ENCODE measurements at regions not wholly inside any gene's neighbourhood (a gene's known extent, or its start where the extent isn't known, plus 50 kb on each side); places are given as distances from the start of the nearest gene placed in this dataset.

DNA sequence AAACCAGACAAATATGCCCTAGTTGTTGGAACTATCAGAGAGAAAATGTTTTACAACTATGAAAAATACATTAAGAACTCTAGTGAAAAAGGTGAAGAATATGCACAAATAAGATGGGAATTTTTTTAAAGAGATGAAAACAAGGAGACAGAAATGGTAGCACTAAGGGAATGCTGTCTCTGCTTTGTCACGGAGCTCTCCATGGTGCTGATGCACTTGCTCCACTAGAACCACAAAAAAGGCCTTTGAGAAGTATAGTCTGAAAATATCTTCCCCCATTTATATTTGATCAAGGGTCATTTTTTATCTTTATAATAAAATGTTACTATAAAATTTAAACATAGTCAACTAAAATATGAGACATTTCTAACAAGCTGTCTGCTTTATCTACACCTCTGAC is 1655.5 kb upstream of the AGA start:
- no peaks in the 10 kb centered on the region for H3K4me1 Mint-ChIP-seq (ENCODE audit: low read depth, unreplicated experiment)
- no peak overlapping the region for H3K27ac ChIP-seq (ENCODE audit: low read depth, low read length)
- FAIRE-seq, result no peak
- H3K27ac Mint-ChIP-seq (ENCODE audit: unreplicated experiment), result no peak overlapping the region
- H3K4me3 ChIP-seq (ENCODE audit: insufficient read depth, low read depth, low read length), result no peak overlapping the region
- no peaks in the 10 kb centered on the region for H3K36me3 ChIP-seq (ENCODE audit: insufficient read depth, low read length)
- no peaks in the 10 kb centered on the region for H3K36me3 Mint-ChIP-seq (ENCODE audit: low read depth, unreplicated experiment)
- H3K27me3 ChIP-seq (ENCODE audit: insufficient read depth, low read length), result no peaks in the 10 kb centered on the region
- H3K9me3 ChIP-seq (ENCODE audit: insufficient read depth, low read depth, low read length), result no peaks in the 10 kb centered on the region
- H3K4me1 ChIP-seq (ENCODE audit: insufficient read depth, low read length), result no peaks in the 10 kb centered on the region
- DNase-seq (ENCODE audit: low read depth), result peak; percentile 27
- H3K4me2 ChIP-seq (ENCODE audit: low read length), result no peak overlapping the region
- TF ChIP-seq, protein P1, sequence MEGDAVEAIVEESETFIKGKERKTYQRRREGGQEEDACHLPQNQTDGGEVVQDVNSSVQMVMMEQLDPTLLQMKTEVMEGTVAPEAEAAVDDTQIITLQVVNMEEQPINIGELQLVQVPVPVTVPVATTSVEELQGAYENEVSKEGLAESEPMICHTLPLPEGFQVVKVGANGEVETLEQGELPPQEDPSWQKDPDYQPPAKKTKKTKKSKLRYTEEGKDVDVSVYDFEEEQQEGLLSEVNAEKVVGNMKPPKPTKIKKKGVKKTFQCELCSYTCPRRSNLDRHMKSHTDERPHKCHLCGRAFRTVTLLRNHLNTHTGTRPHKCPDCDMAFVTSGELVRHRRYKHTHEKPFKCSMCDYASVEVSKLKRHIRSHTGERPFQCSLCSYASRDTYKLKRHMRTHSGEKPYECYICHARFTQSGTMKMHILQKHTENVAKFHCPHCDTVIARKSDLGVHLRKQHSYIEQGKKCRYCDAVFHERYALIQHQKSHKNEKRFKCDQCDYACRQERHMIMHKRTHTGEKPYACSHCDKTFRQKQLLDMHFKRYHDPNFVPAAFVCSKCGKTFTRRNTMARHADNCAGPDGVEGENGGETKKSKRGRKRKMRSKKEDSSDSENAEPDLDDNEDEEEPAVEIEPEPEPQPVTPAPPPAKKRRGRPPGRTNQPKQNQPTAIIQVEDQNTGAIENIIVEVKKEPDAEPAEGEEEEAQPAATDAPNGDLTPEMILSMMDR (IDR thresholded peaks at IDR 0.05; ENCODE audit: insufficient read depth, low read depth, low read length), result no peak
- no peak for TF ChIP-seq EZH2 (IDR thresholded peaks at IDR 0.05; ENCODE audit: insufficient read depth, low read length)
- no peaks in the 10 kb centered on the region for H3K9me3 Mint-ChIP-seq (ENCODE audit: unreplicated experiment)
- no peaks in the 10 kb centered on the region for H4K20me1 ChIP-seq (ENCODE audit: insufficient read depth, low read length)
- no peak overlapping the region for H3K4me3 Mint-ChIP-seq (ENCODE audit: unreplicated experiment)
- no peak overlapping the region for H2AFZ ChIP-seq (ENCODE audit: low read depth, low read length)
- no peaks in the 10 kb centered on the region for H3K27me3 Mint-ChIP-seq (ENCODE audit: low read depth, unreplicated experiment)
- no peaks in the 10 kb centered on the region for H3K79me2 ChIP-seq (ENCODE audit: insufficient read depth, low read length)
- H3K9ac ChIP-seq (ENCODE audit: low read length), result no peak overlapping the region

DNA sequence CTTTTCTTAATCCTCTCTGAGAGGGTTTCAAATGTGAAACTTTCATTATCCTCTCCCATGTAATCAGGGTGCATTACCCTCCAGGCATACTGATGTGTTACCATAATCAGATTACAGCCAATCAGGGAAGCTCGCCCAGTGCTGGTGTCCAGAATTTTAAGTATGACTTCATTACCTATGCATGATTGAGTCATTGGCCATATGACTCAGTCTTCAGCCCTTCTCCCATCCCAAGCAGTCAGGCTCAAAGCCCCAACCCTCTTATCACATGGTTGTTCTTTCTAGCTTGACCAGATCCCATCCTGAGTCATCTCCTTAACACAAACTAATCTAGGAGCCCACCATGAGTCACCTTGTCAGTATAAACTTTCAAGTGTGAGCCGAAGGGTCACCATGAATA is 1668.1 kb upstream of the AGA start:
- H3K79me2 ChIP-seq (ENCODE audit: insufficient read depth, low read length), result no peaks in the 10 kb centered on the region
- H3K36me3 Mint-ChIP-seq (ENCODE audit: low read depth, unreplicated experiment), result no peaks in the 10 kb centered on the region
- peak; percentile 99 for DNase-seq (ENCODE audit: low read depth)
- H3K4me3 Mint-ChIP-seq (ENCODE audit: unreplicated experiment), result no peak overlapping the region
- no peaks in the 10 kb centered on the region for H4K20me1 ChIP-seq (ENCODE audit: insufficient read depth, low read length)
- H3K4me3 ChIP-seq (ENCODE audit: insufficient read depth, low read depth, low read length), result no peak overlapping the region
- peaks cover 13% of the 10 kb centered on the region for H3K4me1 ChIP-seq (ENCODE audit: insufficient read depth, low read length)
- no peaks in the 10 kb centered on the region for H3K27me3 Mint-ChIP-seq (ENCODE audit: low read depth, unreplicated experiment)
- peak overlapping the region; percentile 75 for H3K27ac ChIP-seq (ENCODE audit: low read depth, low read length)
- no peaks in the 10 kb centered on the region for H3K9me3 ChIP-seq (ENCODE audit: insufficient read depth, low read depth, low read length)
- no peak overlapping the region for H2AFZ ChIP-seq (ENCODE audit: low read depth, low read length)
- TF ChIP-seq, protein P1 (IDR thresholded peaks at IDR 0.05; ENCODE audit: insufficient read depth, low read depth, low read length), result no peak
- TF ChIP-seq EZH2 (IDR thresholded peaks at IDR 0.05; ENCODE audit: insufficient read depth, low read length), result no peak
- H3K27me3 ChIP-seq (ENCODE audit: insufficient read depth, low read length), result no peaks in the 10 kb centered on the region
- peak overlapping the region; percentile 68 for H3K4me2 ChIP-seq (ENCODE audit: low read length)
- no peaks in the 10 kb centered on the region for H3K36me3 ChIP-seq (ENCODE audit: insufficient read depth, low read length)
- H3K27ac Mint-ChIP-seq (ENCODE audit: unreplicated experiment), result peak overlapping the region; percentile 31
- peak overlapping the region; percentile 26 for H3K9ac ChIP-seq (ENCODE audit: low read length)
- H3K4me1 Mint-ChIP-seq (ENCODE audit: low read depth, unreplicated experiment), result peaks cover 16% of the 10 kb centered on the region
- peak; percentile 5 for FAIRE-seq
- H3K9me3 Mint-ChIP-seq (ENCODE audit: unreplicated experiment), result no peaks in the 10 kb centered on the region

DNA sequence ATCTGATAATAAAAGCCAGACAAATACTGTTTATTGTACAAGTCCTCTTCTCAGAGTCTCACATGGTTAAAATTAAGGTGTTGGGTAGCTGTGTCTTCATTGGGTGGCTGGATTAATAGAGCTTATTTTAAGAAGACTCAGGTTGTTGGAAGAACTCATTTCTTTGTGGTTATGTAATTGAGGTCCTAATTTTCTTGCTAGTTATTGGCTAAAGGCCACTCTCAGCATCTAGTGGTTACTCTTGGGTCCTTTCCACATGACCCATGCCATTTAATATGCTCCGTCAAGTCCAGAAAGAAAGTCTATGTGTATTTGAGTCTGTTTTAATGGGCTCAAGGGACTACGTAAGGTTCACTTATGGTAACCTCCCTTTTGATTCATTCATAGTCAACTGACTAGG is 1668.6 kb upstream of the AGA start:
- H3K9me3 Mint-ChIP-seq (ENCODE audit: unreplicated experiment), result no peaks in the 10 kb centered on the region
- no peaks in the 10 kb centered on the region for H3K79me2 ChIP-seq (ENCODE audit: insufficient read depth, low read length)
- FAIRE-seq, result no peak
- peak overlapping the region; percentile 28 for H3K27ac Mint-ChIP-seq (ENCODE audit: unreplicated experiment)
- TF ChIP-seq, protein P1 (IDR thresholded peaks at IDR 0.05; ENCODE audit: insufficient read depth, low read depth, low read length), result no peak
- TF ChIP-seq EZH2 (IDR thresholded peaks at IDR 0.05; ENCODE audit: insufficient read depth, low read length), result no peak
- H4K20me1 ChIP-seq (ENCODE audit: insufficient read depth, low read length), result no peaks in the 10 kb centered on the region
- no peak overlapping the region for H3K4me3 Mint-ChIP-seq (ENCODE audit: unreplicated experiment)
- H3K9ac ChIP-seq (ENCODE audit: low read length), result peak overlapping the region; percentile 26
- peak; percentile 92 for DNase-seq (ENCODE audit: low read depth)
- no peak overlapping the region for H2AFZ ChIP-seq (ENCODE audit: low read depth, low read length)
- no peaks in the 10 kb centered on the region for H3K36me3 Mint-ChIP-seq (ENCODE audit: low read depth, unreplicated experiment)
- peaks cover 13% of the 10 kb centered on the region for H3K4me1 ChIP-seq (ENCODE audit: insufficient read depth, low read length)
- H3K4me3 ChIP-seq (ENCODE audit: insufficient read depth, low read depth, low read length), result no peak overlapping the region
- no peaks in the 10 kb centered on the region for H3K9me3 ChIP-seq (ENCODE audit: insufficient read depth, low read depth, low read length)
- no peaks in the 10 kb centered on the region for H3K27me3 Mint-ChIP-seq (ENCODE audit: low read depth, unreplicated experiment)
- peaks cover 18% of the 10 kb centered on the region for H3K4me1 Mint-ChIP-seq (ENCODE audit: low read depth, unreplicated experiment)
- peak overlapping the region; percentile 75 for H3K27ac ChIP-seq (ENCODE audit: low read depth, low read length)
- peak overlapping the region; percentile 68 for H3K4me2 ChIP-seq (ENCODE audit: low read length)
- H3K36me3 ChIP-seq (ENCODE audit: insufficient read depth, low read length), result no peaks in the 10 kb centered on the region
- no peaks in the 10 kb centered on the region for H3K27me3 ChIP-seq (ENCODE audit: insufficient read depth, low read length)
